ENCODE measurements at regions not wholly inside any gene's neighbourhood (a gene's known extent, or its start where the extent isn't known, plus 50 kb on each side); places are given as distances from the start of the nearest gene placed in this dataset.

GRCh38 chr2:129777762-129778583 is 201.5 kb upstream of the RAB6C start:
- Histone ChIP-seq H3K36me3 (ENCODE audit: insufficient read depth, low read length) (no peaks in the 10 kb centered on the region), H3K27ac (ENCODE audit: low read depth, low read length) (no peak overlapping the region), H3K9me3 (ENCODE audit: insufficient read depth, low read depth, low read length) (no peaks in the 10 kb centered on the region), H3K27me3 (ENCODE audit: insufficient read depth, low read length) (no peaks in the 10 kb centered on the region), H3K4me1 (ENCODE audit: insufficient read depth, low read length) (peaks cover 11% of the 10 kb centered on the region; the same call in 1 of the 2 replicates), H3K4me3 (ENCODE audit: low read length) (no peak overlapping the region), H3K9ac (ENCODE audit: low read depth, low read length) (no peak overlapping the region)
- 87% methylated on average over 9 of the region's 9 CpGs for WGBS

DNA sequence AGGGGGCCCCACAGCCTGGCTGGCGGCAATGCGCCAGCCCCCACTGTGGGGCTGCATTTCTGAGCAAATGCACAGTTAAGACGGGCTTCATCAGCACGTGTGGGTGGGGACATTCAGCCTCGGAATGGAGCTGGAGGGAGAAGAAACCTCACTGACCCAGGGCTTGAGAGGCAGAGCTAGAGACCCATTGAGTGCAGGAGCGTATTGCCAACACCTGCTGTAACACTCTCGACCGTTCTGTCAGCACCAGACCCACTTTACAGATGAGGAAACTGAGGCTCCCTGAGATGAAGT is 200.9 kb upstream of the RAB6C start:
- Histone ChIP-seq H3K27ac (ENCODE audit: low read depth, low read length) (no peak overlapping the region), H3K27me3 (ENCODE audit: insufficient read depth, low read length) (no peaks in the 10 kb centered on the region), H3K9ac (ENCODE audit: low read depth, low read length) (no peak overlapping the region), H3K9me3 (ENCODE audit: insufficient read depth, low read depth, low read length) (no peaks in the 10 kb centered on the region), H3K4me1 (ENCODE audit: insufficient read depth, low read length) (peaks cover 11% of the 10 kb centered on the region; the same call in 1 of the 2 replicates), H3K4me3 (ENCODE audit: low read length) (no peak overlapping the region), H3K36me3 (ENCODE audit: insufficient read depth, low read length) (no peaks in the 10 kb centered on the region)
- WGBS, result 81% methylated on average over 8 of the region's 8 CpGs

- no peaks in the 10 kb centered on the region for H3K9me3 ChIP-seq (ENCODE audit: insufficient read depth, low read depth, low read length)
- no peaks in the 10 kb centered on the region for H3K27me3 ChIP-seq (ENCODE audit: insufficient read depth, low read length)
- no peak overlapping the region for H3K4me3 ChIP-seq (ENCODE audit: low read length)
- WGBS, result 95% methylated on average over 6 of the region's 6 CpGs
- H3K9ac ChIP-seq (ENCODE audit: low read depth, low read length), result no peak overlapping the region
- H3K27ac ChIP-seq (ENCODE audit: low read depth, low read length), result no peak overlapping the region
- no peaks in the 10 kb centered on the region for H3K36me3 ChIP-seq (ENCODE audit: insufficient read depth, low read length)
- H3K4me1 ChIP-seq (ENCODE audit: insufficient read depth, low read length), result peaks cover 11% of the 10 kb centered on the region; the same call in 1 of the 2 replicates
Observed at GRCh38 chr2:129779783-129780182, 199.7 kb upstream of the RAB6C start.

- Histone ChIP-seq H3K36me3 (ENCODE audit: insufficient read depth, low read length) (no peaks in the 10 kb centered on the region), H3K27me3 (ENCODE audit: insufficient read depth, low read length) (no peaks in the 10 kb centered on the region), H3K4me3 (ENCODE audit: low read length) (no peak overlapping the region), H3K4me1 (ENCODE audit: insufficient read depth, low read length) (peaks cover 11% of the 10 kb centered on the region; the same call in 1 of the 2 replicates), H3K9ac (ENCODE audit: low read depth, low read length) (no peak overlapping the region), H3K9me3 (ENCODE audit: insufficient read depth, low read depth, low read length) (no peaks in the 10 kb centered on the region), H3K27ac (ENCODE audit: low read depth, low read length) (no peak overlapping the region)
- WGBS, result 76% methylated on average over 13 of the region's 13 CpGs
Observed at GRCh38 chr2:129780316-129781270, 198.9 kb upstream of the RAB6C start.

DNA sequence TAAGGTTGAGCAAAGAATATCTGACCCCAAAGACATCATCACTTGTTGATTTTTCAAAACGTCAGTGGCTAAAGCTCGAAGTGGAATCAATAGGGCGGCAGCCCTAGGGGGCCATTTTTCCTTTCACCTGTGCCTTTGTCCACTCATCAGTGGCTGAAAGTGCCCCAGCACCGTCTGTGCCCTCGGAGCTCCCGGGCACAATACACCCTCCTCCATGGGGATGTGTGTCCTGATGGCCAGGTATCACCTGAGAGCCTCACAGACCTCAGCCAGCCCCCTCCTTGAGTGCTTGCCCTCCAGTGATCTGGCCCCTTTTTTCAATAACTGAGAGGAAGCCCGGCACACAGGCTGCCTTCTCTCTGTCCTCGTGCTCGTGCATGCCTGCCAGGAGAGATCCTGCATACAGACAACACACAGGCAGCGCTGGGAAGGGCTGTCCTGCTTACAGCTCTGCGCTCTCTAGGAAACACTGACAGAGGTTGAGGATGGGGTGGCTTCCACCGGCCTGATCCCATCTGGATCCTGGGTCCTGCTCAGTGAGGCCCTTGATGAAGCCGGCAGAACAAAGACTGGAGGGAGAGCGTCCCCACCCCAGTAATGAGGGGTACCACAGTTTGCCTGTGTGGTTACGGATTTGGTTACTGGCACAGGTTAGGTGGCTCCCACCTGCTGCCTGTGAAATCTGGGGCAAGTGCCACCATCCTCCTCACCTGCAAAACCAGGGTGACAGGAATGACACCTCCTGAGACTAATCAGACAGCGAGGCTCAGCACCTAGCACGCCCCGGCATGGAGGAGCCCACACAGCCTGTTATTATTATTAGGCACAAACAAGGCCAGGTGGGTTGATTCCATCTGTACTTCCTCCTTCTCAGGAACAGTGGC is 197.5 kb upstream of the RAB6C start:
- no peak overlapping the region for H3K4me3 ChIP-seq (ENCODE audit: low read length)
- H3K27me3 ChIP-seq (ENCODE audit: insufficient read depth, low read length), result no peaks in the 10 kb centered on the region
- no peaks in the 10 kb centered on the region for H3K9me3 ChIP-seq (ENCODE audit: insufficient read depth, low read depth, low read length)
- no peaks in the 10 kb centered on the region for H3K36me3 ChIP-seq (ENCODE audit: insufficient read depth, low read length)
- 87% methylated on average over 18 of the region's 18 CpGs for WGBS
- H3K4me1 ChIP-seq (ENCODE audit: insufficient read depth, low read length), result peaks cover 11% of the 10 kb centered on the region; the same call in 1 of the 2 replicates
- no peak overlapping the region for H3K9ac ChIP-seq (ENCODE audit: low read depth, low read length)
- H3K27ac ChIP-seq (ENCODE audit: low read depth, low read length), result no peak overlapping the region

DNA sequence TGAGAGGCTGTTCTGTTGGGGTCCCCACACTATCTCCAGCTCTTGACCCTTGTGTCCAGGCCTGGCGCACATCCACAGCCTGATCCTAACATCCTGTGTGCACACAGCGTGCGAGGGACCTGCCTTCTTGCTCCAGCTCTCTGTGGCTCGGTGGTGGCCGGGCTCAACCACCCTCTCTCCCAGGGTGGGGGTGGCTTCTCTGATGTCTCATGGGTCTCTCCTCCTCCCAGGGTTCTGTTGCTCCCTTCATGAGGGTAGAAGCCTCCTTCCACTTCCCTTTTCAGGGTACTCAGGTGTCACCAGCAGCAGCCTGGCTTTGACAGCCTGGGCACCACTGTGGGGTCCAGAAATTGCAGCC is 196.9 kb upstream of the RAB6C start:
- 95% methylated on average over 5 of the region's 5 CpGs for WGBS
- Histone ChIP-seq H3K27ac (ENCODE audit: low read depth, low read length) (no peak overlapping the region), H3K27me3 (ENCODE audit: insufficient read depth, low read length) (no peaks in the 10 kb centered on the region)

GRCh38 chr2:129784486-129784885 is 195.0 kb upstream of the RAB6C start:
- H3K9ac ChIP-seq (ENCODE audit: low read depth, low read length), result no peak overlapping the region
- WGBS, result 96% methylated on average over 6 of the region's 6 CpGs
- no peak overlapping the region for H3K27ac ChIP-seq (ENCODE audit: low read depth, low read length)
- H3K9me3 ChIP-seq (ENCODE audit: insufficient read depth, low read depth, low read length), result no peaks in the 10 kb centered on the region
- H3K4me3 ChIP-seq (ENCODE audit: low read length), result no peak overlapping the region
- no peaks in the 10 kb centered on the region for H3K36me3 ChIP-seq (ENCODE audit: insufficient read depth, low read length)
- no peaks in the 10 kb centered on the region for H3K27me3 ChIP-seq (ENCODE audit: insufficient read depth, low read length)
- peaks cover 11% of the 10 kb centered on the region; the same call in 1 of the 2 replicates for H3K4me1 ChIP-seq (ENCODE audit: insufficient read depth, low read length)

More for the DNA sequence above, 196.9 kb upstream of the RAB6C start:
- Histone ChIP-seq H3K9ac (ENCODE audit: low read depth, low read length) (no peak overlapping the region), H3K4me1 (ENCODE audit: insufficient read depth, low read length) (peaks cover 11% of the 10 kb centered on the region; the same call in 1 of the 2 replicates), H3K9me3 (ENCODE audit: insufficient read depth, low read depth, low read length) (no peaks in the 10 kb centered on the region), H3K4me3 (ENCODE audit: low read length) (no peak overlapping the region), H3K36me3 (ENCODE audit: insufficient read depth, low read length) (no peaks in the 10 kb centered on the region)

DNA sequence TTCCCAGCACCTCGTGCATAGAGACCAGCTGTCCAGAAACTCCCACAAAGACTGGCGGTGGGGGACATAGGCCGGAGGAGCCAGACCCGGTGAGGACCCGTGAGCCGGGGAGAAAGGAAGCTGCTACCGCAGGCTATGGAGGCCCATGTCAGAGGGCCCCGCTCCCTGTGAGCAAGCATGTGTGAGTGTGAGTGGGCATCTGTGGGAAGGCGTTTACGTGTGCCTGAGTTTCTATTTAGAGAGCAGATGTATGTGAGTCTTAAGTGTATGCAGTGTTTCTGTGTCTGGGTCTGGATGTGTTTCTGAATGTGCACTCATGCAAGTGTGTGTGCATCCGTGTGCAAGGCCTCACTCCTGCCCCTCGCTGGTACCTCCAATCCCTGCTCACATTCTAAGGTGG is 187.8 kb upstream of the RAB6C start:
- WGBS, result 95% methylated on average over 12 of the region's 12 CpGs

GRCh38 chr2:129793431-129793902 is 186.0 kb upstream of the RAB6C start:
- Histone ChIP-seq H3K27ac (ENCODE audit: low read depth, low read length) (no peak overlapping the region), H3K36me3 (ENCODE audit: insufficient read depth, low read length) (no peaks in the 10 kb centered on the region), H3K27me3 (ENCODE audit: insufficient read depth, low read length) (no peaks in the 10 kb centered on the region), H3K9ac (ENCODE audit: low read depth, low read length) (no peak overlapping the region), H3K4me3 (ENCODE audit: low read length) (no peak overlapping the region), H3K9me3 (ENCODE audit: insufficient read depth, low read depth, low read length) (no peaks in the 10 kb centered on the region), H3K4me1 (ENCODE audit: insufficient read depth, low read length) (no peaks in the 10 kb centered on the region)
- WGBS, result 80% methylated on average over 5 of the region's 5 CpGs

More for the DNA sequence above, 187.8 kb upstream of the RAB6C start:
- no peaks in the 10 kb centered on the region for H3K9me3 ChIP-seq (ENCODE audit: insufficient read depth, low read depth, low read length)
- H3K27ac ChIP-seq (ENCODE audit: low read depth, low read length), result no peak overlapping the region
- no peaks in the 10 kb centered on the region for H3K4me1 ChIP-seq (ENCODE audit: insufficient read depth, low read length)
- no peaks in the 10 kb centered on the region for H3K27me3 ChIP-seq (ENCODE audit: insufficient read depth, low read length)
- H3K4me3 ChIP-seq (ENCODE audit: low read length), result no peak overlapping the region
- H3K36me3 ChIP-seq (ENCODE audit: insufficient read depth, low read length), result no peaks in the 10 kb centered on the region
- no peak overlapping the region for H3K9ac ChIP-seq (ENCODE audit: low read depth, low read length)

DNA sequence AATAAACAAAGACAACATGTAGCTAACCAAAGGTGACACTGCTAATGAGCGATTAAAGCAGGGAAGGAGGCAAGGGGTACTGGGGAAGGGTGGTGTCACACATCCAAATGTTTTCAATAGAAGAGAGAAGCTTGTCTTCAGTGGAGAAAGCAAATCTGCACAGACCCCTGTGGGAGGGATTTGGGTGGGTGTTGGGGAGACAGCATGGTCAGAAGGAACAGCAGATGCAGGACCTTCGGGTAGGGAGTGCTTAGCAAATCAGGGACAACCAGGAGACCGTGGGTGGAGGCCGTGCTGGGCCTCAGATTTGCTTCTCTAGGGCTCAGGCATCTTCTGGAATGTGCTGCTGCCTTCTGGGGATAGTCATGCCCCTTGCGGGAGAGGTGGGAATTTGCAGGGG is 185.3 kb upstream of the RAB6C start:
- Histone ChIP-seq H3K4me1 (ENCODE audit: insufficient read depth, low read length) (no peaks in the 10 kb centered on the region), H3K27me3 (ENCODE audit: insufficient read depth, low read length) (no peaks in the 10 kb centered on the region), H3K36me3 (ENCODE audit: insufficient read depth, low read length) (no peaks in the 10 kb centered on the region), H3K27ac (ENCODE audit: low read depth, low read length) (no peak overlapping the region), H3K9me3 (ENCODE audit: insufficient read depth, low read depth, low read length) (no peaks in the 10 kb centered on the region), H3K4me3 (ENCODE audit: low read length) (no peak overlapping the region), H3K9ac (ENCODE audit: low read depth, low read length) (no peak overlapping the region)
- 78% methylated on average over 5 of the region's 5 CpGs for WGBS
